ENCODE measurements at regions not wholly inside any gene's neighbourhood (a gene's known extent, or its start where the extent isn't known, plus 50 kb on each side); places are given as distances from the start of the nearest gene placed in this dataset.

DNA sequence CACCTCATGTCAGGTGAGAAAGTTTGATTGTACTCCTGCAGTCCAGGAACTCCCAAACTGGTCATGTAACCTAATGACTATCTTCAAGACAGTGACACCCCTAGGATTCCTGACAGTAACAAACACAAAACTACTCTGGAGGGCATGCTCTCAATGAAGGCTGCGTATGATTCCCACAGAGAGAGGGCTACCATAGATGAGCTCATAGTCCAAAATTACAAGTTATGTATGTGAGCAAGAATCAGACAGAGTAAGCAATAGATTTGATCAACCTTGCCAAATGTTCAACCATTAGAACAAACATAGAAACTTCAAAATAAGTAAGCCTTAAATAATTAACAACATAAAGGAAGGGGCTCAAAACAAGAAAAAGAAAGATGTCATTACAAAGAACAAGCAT, 158.1 kb downstream of the COPRS start:
- TF ChIP-seq, protein P1, sequence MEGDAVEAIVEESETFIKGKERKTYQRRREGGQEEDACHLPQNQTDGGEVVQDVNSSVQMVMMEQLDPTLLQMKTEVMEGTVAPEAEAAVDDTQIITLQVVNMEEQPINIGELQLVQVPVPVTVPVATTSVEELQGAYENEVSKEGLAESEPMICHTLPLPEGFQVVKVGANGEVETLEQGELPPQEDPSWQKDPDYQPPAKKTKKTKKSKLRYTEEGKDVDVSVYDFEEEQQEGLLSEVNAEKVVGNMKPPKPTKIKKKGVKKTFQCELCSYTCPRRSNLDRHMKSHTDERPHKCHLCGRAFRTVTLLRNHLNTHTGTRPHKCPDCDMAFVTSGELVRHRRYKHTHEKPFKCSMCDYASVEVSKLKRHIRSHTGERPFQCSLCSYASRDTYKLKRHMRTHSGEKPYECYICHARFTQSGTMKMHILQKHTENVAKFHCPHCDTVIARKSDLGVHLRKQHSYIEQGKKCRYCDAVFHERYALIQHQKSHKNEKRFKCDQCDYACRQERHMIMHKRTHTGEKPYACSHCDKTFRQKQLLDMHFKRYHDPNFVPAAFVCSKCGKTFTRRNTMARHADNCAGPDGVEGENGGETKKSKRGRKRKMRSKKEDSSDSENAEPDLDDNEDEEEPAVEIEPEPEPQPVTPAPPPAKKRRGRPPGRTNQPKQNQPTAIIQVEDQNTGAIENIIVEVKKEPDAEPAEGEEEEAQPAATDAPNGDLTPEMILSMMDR (IDR thresholded peaks at IDR 0.05), result no peak
- no peak for TF ChIP-seq EZH2 (IDR thresholded peaks at IDR 0.05; ENCODE audit: borderline replicate concordance, insufficient read depth, low read depth, low read length, poor library complexity, severe bottlenecking)
